Ureter (tissue), 1 donor: ENCODE measurements at regions not wholly inside any gene's neighbourhood (a gene's known extent, or its start where the extent isn't known, plus 50 kb on each side); places are given as distances from the start of the nearest gene placed in this dataset.
"Not testable (repeated sequence)": the region's sequence is repeated elsewhere in the genome, so short reads cannot be mapped to it uniquely, and the experiment has no call there.

Experiments
- DNase-seq: peaks from one replicate; pipeline ENCODE4 v3.0.0-alpha.2; 2020; ENCODE audit warnings: low spot score
- donor health status: DM: yes; HTN: yes; CAD: no.

- no peak for DNase-seq
Observed at GRCh38 chr4:111957116-111957515, 188.1 kb upstream of the FAM241A start.

GRCh38 chr4:111957997-111958396, 187.3 kb upstream of the FAM241A start:
- DNase-seq = no peak

GRCh38 chr4:111959222-111959621, 186.0 kb upstream of the FAM241A start:
- DNase-seq = no peak

GRCh38 chr4:111960241-111960667, 185.0 kb upstream of the FAM241A start:
- DNase-seq = no peak

GRCh38 chr4:111961026-111961425, 184.2 kb upstream of the FAM241A start:
- not testable (repeated sequence) for DNase-seq

- no peak for DNase-seq
Observed at GRCh38 chr4:111961809-111962208, 183.4 kb upstream of the FAM241A start.

GRCh38 chr4:111963158-111963700, 182.0 kb upstream of the FAM241A start:
- DNase-seq = no peak

GRCh38 chr4:111977419-111977965, 167.8 kb upstream of the FAM241A start:
- DNase-seq = no peak

GRCh38 chr4:111979921-111980320, 165.3 kb upstream of the FAM241A start:
- no peak for DNase-seq

- DNase-seq = no peak
Observed at GRCh38 chr4:111982089-111982488, 163.2 kb upstream of the FAM241A start.

GRCh38 chr4:111984169-111984819, 161.0 kb upstream of the FAM241A start:
- DNase-seq = no peak

- DNase-seq = no peak
Observed at GRCh38 chr4:111985426-111985825, 159.8 kb upstream of the FAM241A start.

- DNase-seq = no peak
Observed at GRCh38 chr4:111986095-111986494, 159.2 kb upstream of the FAM241A start.

GRCh38 chr4:111988514-111988913, 156.7 kb upstream of the FAM241A start:
- DNase-seq = no peak

- DNase-seq = no peak
Observed at GRCh38 chr4:111989817-111990216, 155.4 kb upstream of the FAM241A start.

- DNase-seq = no peak
Observed at GRCh38 chr4:111991163-111991562, 154.1 kb upstream of the FAM241A start.

GRCh38 chr4:111991797-111992196, 153.5 kb upstream of the FAM241A start:
- no peak for DNase-seq

- DNase-seq = no peak
Observed at GRCh38 chr4:111992351-111993168, 152.7 kb upstream of the FAM241A start.

GRCh38 chr4:111994392-111994791, 150.9 kb upstream of the FAM241A start:
- DNase-seq = no peak

- DNase-seq = no peak
Observed at GRCh38 chr4:111997785-111998184, 147.5 kb upstream of the FAM241A start.

GRCh38 chr4:111999801-112000200, 145.5 kb upstream of the FAM241A start:
- DNase-seq = no peak

- DNase-seq = no peak
Observed at GRCh38 chr4:112001041-112001440, 144.2 kb upstream of the FAM241A start.

GRCh38 chr4:112002248-112002661, 143.0 kb upstream of the FAM241A start:
- DNase-seq = no peak
